ENCODE measurements at regions not wholly inside any gene's neighbourhood (a gene's known extent, or its start where the extent isn't known, plus 50 kb on each side); places are given as distances from the start of the nearest gene placed in this dataset.

DNA sequence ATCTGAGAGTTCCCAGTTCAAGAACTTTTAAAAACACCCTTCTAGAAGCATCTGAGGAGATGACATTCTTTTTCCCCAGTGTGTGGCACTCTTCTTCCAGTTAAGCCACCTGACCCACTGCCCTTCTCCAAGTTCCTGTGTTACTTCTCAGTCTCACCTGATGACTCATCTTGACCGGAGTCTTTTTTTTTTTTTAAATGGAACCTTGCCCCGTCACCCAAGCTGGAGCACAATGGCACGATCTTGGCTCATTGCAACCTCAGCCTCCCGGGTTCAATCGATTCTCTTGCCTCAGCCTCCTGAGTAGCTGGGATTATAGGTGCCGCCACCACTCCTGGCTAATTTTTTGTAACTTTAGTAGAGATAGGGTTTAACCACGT is 224.1 kb upstream of the DAB2 start:
- DNase-seq (ENCODE audit: low read depth in 2 of 2), result peak in 1 of 2 donors; percentile 85
- no peak overlapping the region for H3K4me3 ChIP-seq (replicated peaks in 1 of 2; ENCODE audit: low read depth in 2 of 2, low read length in 2 of 2)
- TF ChIP-seq CTCF (IDR thresholded peaks at IDR 0.05; ENCODE audit: low read depth, low read length), result no peak

DNA sequence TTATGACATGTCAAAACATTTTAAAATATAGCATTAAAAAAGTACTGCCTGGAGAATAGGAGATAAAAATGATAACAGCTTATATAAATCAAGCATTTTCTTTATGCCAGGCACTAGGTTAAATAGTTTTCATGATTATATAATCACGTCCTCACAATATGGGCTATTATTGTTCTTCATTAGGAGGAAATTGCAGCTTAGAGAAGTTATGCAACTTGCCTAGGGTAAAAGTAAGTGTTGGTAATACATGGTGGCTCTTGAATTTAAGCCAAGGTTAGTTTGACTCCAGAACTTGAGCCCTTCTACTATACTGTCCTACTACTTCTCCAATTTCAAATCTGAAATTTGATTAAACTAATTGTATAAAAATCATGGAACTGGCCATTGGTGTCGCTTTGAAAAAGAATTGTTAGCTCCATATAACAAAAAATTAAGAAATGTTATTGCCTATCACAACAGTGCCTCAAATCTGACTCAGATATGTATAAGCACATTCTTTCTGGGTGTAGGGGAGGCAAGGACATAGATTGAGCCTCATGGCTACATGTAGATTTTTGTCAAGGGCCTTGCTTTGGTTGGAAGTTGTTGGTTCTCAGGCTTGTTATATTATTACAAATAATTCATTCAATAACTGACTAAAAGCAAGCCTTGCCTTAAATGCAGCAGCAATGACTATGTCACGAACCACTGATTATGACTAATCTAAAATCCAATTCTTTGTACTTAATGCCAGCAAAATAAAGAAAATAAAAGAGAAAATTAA is 223.5 kb upstream of the DAB2 start:
- no peak for DNase-seq (ENCODE audit: low read depth in 2 of 2)
- TF ChIP-seq CTCF (IDR thresholded peaks at IDR 0.05; ENCODE audit: low read depth, low read length), result no peak
- H3K4me3 ChIP-seq (replicated peaks in 1 of 2; ENCODE audit: low read depth in 2 of 2, low read length in 2 of 2), result no peak overlapping the region

GRCh38 chr5:39640552-39640951 is 215.8 kb upstream of the DAB2 start:
- no peak for DNase-seq (ENCODE audit: low read depth in 2 of 2)
- no peak overlapping the region for H3K4me3 ChIP-seq (replicated peaks in 1 of 2; ENCODE audit: low read depth in 2 of 2, low read length in 2 of 2)
- no peak for TF ChIP-seq CTCF (IDR thresholded peaks at IDR 0.05; ENCODE audit: low read depth, low read length)

DNA sequence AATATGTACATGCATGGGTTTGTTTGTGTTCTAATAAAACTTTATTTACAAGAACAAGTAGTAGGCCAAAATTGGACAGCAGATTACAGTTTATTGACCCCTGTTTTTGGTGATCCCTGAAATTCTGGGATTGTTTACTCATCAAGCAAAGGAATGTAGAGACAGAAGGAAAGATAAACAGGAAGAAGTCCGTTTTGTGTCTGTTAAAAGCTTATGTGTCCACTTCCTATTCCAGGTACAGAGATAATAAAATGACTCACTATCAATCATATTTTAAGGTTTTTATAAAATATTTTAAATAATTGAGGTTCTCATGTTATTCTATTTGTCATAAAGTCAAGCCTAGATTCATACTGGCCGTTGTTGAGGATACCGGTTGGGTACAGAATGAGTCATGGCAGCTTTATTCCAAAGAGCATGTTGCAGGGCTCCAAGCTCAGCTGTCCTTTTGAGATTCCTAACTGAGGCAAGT is 214.9 kb upstream of the DAB2 start:
- no peak for TF ChIP-seq CTCF (IDR thresholded peaks at IDR 0.05; ENCODE audit: low read depth, low read length)
- no peak overlapping the region for H3K4me3 ChIP-seq (replicated peaks in 1 of 2; ENCODE audit: low read depth in 2 of 2, low read length in 2 of 2)
- peak in 1 of 2 donors; percentile 85 for DNase-seq (ENCODE audit: low read depth in 2 of 2)

- no peak for TF ChIP-seq CTCF (IDR thresholded peaks at IDR 0.05; ENCODE audit: low read depth, low read length)
- H3K4me3 ChIP-seq (replicated peaks in 1 of 2; ENCODE audit: low read depth in 2 of 2, low read length in 2 of 2), result no peak overlapping the region
- DNase-seq (ENCODE audit: low read depth in 2 of 2), result peak in 1 of 2 donors; percentile 68
These were observed 214.0 kb upstream of the DAB2 start for GRCh38 chr5:39638813-39639212.

GRCh38 chr5:39633057-39633456 is 208.3 kb upstream of the DAB2 start:
- TF ChIP-seq CTCF (IDR thresholded peaks at IDR 0.05; ENCODE audit: low read depth, low read length), result no peak
- no peak for DNase-seq (ENCODE audit: low read depth in 2 of 2)
- no peak overlapping the region for H3K4me3 ChIP-seq (replicated peaks in 1 of 2; ENCODE audit: low read depth in 2 of 2, low read length in 2 of 2)

DNA sequence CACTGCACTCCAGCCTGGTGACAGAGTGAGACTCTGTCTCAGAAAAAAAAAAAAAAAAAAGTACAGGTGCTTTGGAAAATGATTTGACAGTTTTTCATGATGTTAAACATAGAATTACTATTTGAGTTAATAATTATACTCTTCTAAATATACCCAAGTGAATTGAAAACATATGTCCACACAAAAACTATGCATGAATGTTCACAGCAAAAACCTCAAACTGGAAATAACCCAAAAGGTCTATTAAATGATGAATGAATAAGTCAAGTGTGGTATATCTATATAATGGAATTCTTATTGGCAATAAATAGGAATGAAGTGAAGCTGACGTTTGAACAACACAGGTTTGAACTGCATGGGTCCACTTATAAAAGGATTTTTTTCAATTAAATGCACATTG is 207.2 kb upstream of the DAB2 start:
- no peak for TF ChIP-seq CTCF (IDR thresholded peaks at IDR 0.05; ENCODE audit: low read depth, low read length)
- no peak for DNase-seq (ENCODE audit: low read depth in 2 of 2)
- no peak overlapping the region for H3K4me3 ChIP-seq (replicated peaks in 1 of 2; ENCODE audit: low read depth in 2 of 2, low read length in 2 of 2)
